G401 (cell line): ENCODE measurements at regions not wholly inside any gene's neighbourhood (a gene's known extent, or its start where the extent isn't known, plus 50 kb on each side); places are given as distances from the start of the nearest gene placed in this dataset.
A peak's percentile ranks its signal among the peaks of the same experiment; 100 is the strongest.

Experiments used
- DNase-seq: peaks from one replicate; pipeline ENCODE4 v3.0.0-alpha.2; 2015; ENCODE audit warnings: low spot score
- in situ Hi-C: cut with HindIII; loops from 2 replicates; pipeline ENCODE4 v1.10.0; 2016; ENCODE audit warnings: low sequenced_read_pairs, mixed read lengths

- no peak for DNase-seq
- in situ Hi-C loops: no loop called here
Measured at GRCh38 chr5:51013036-51013435, 346.6 kb downstream of the PARP8 start.

GRCh38 chr5:51018423-51018822 is 352.0 kb downstream of the PARP8 start:
- in situ Hi-C loops: no loop called here
- DNase-seq: no peak

- in situ Hi-C loops: no loop called here
Measured at GRCh38 chr5:51024263-51024662, 357.8 kb downstream of the PARP8 start.

GRCh38 chr5:51027271-51027670 is 356.0 kb upstream of the ISL1 start:
- DNase-seq: no peak
- in situ Hi-C loops: no loop called here

More at GRCh38 chr5:51024263-51024662, 357.8 kb downstream of the PARP8 start:
- DNase-seq: no peak

GRCh38 chr5:51028394-51028793 is 354.9 kb upstream of the ISL1 start:
- in situ Hi-C loops: no loop called here

GRCh38 chr5:51033215-51033614 is 350.0 kb upstream of the ISL1 start:
- in situ Hi-C loops: no loop called here
- DNase-seq: peak; percentile 68

More at GRCh38 chr5:51028394-51028793, 354.9 kb upstream of the ISL1 start:
- DNase-seq: no peak

GRCh38 chr5:51034222-51034901 is 348.9 kb upstream of the ISL1 start:
- in situ Hi-C loops: no loop called here
- no peak for DNase-seq

- in situ Hi-C loops: no loop called here
- no peak for DNase-seq
Measured at GRCh38 chr5:51039424-51040329, 343.6 kb upstream of the ISL1 start.

GRCh38 chr5:51043745-51044144 is 339.5 kb upstream of the ISL1 start:
- in situ Hi-C loops: no loop called here
- DNase-seq: no peak

GRCh38 chr5:51047369-51047768 is 335.9 kb upstream of the ISL1 start:
- in situ Hi-C loops: no loop called here
- DNase-seq: no peak

GRCh38 chr5:51053361-51053760 is 329.9 kb upstream of the ISL1 start:
- in situ Hi-C loops: no loop called here
- DNase-seq: no peak

- no peak for DNase-seq
- in situ Hi-C loops: no loop called here
Measured at GRCh38 chr5:51060953-51061352, 322.3 kb upstream of the ISL1 start.

- in situ Hi-C loops: no loop called here
- DNase-seq: no peak
Measured at GRCh38 chr5:51072937-51073336, 310.3 kb upstream of the ISL1 start.

- in situ Hi-C loops: no loop called here
- no peak for DNase-seq
Measured at GRCh38 chr5:51082741-51083140, 300.5 kb upstream of the ISL1 start.

GRCh38 chr5:51091816-51092215 is 291.4 kb upstream of the ISL1 start:
- DNase-seq: no peak
- in situ Hi-C loops: no loop called here

- no peak for DNase-seq
- in situ Hi-C loops: no loop called here
Measured at GRCh38 chr5:51095486-51095885, 287.8 kb upstream of the ISL1 start.

- DNase-seq: no peak
- in situ Hi-C loops: no loop called here
Measured at GRCh38 chr5:51096859-51097258, 286.4 kb upstream of the ISL1 start.

- in situ Hi-C loops: no loop called here
- DNase-seq: no peak
Measured at GRCh38 chr5:51099173-51099853, 283.9 kb upstream of the ISL1 start.

GRCh38 chr5:51104556-51104955 is 278.7 kb upstream of the ISL1 start:
- in situ Hi-C loops: no loop called here
- DNase-seq: no peak

- peak; percentile 87 for DNase-seq
- in situ Hi-C loops: no loop called here
Measured at GRCh38 chr5:51109786-51110410, 273.4 kb upstream of the ISL1 start.
